HG03159 (cell line): ENCODE measurements at regions not wholly inside any gene's neighbourhood (a gene's known extent, or its start where the extent isn't known, plus 50 kb on each side); places are given as distances from the start of the nearest gene placed in this dataset.
"Not testable (repeated sequence)": the region's sequence is repeated elsewhere in the genome, so short reads cannot be mapped to it uniquely, and the experiment has no call there.

Experiments used
- ATAC-seq: cut with Tn5 transposase; IDR thresholded peaks from one replicate; pipeline ENCODE4 v1.9.1; 2021; ENCODE audit warnings: mild to moderate bottlenecking, moderate library complexity; ENCODE audit not compliant: unreplicated experiment

DNA sequence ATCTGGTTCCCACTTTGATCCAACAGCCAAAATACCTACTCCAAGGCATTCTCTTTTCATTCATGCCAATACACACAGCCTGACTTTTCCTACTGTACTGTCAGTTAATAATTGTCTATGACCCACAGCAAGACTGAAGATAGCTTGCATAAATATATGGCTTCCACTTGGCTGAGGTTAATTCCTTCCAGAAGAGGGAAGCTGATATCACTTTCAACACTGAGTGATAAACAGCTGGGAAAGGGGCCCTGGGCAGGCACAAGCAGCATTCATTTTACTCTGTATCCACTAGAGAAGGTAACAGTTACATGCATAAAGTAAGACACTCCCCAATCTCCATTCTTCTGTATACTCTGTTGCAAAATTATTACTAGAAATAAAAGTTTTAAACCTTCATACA is 200.2 kb upstream of the UGT8 start:
- ATAC-seq = no peak

- no peak for ATAC-seq
Observed at GRCh38 chr4:114399105-114399504, 199.5 kb upstream of the UGT8 start.

- no peak for ATAC-seq
Observed at GRCh38 chr4:114400531-114400930, 198.1 kb upstream of the UGT8 start.

GRCh38 chr4:114401483-114401882 is 197.1 kb upstream of the UGT8 start:
- no peak for ATAC-seq

DNA sequence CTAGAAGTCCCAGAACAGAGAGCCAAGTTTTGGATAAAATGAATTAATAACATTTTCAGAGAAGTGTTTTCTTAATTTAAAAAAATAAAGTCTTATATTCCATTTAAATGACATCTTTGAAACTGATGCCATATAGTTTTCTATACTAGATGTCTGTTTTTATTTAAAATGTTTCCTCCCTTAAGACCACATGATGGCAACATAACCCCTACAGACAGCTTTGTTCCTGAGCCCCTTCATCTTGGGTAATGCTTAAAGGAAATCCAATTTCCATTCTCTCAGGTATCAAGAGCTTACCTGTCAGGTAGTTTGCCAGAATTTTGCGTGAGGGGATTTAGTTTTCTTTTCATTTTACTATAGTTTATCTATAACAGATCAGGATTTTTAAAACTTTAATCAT is 181.4 kb upstream of the UGT8 start:
- no peak for ATAC-seq

GRCh38 chr4:114420069-114420468 is 178.5 kb upstream of the UGT8 start:
- ATAC-seq = no peak

DNA sequence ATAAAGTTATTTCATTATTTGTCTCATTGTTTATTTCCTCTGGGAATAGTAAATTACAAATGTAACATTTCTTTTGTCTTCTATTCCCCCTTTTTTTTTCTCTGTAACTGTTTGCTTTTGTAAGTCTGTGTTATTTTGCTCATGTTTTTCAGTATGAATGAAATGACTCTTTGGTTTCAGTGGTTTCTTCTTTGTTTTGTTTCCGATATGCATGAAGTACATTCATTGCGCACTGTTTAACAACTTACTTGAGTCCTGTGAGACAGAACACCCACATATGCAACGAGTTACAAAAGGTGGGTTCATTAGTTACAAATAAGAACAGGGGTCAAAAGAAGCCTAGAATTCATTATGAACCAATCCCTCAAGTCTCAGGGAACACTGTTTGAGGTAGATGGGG is 175.0 kb upstream of the UGT8 start:
- ATAC-seq = peak; percentile 83

GRCh38 chr4:114435116-114435515 is 163.5 kb upstream of the UGT8 start:
- no peak for ATAC-seq

GRCh38 chr4:114442856-114443255 is 155.8 kb upstream of the UGT8 start:
- no peak for ATAC-seq

- ATAC-seq = no peak
Observed at GRCh38 chr4:114444211-114444610, 154.4 kb upstream of the UGT8 start.

DNA sequence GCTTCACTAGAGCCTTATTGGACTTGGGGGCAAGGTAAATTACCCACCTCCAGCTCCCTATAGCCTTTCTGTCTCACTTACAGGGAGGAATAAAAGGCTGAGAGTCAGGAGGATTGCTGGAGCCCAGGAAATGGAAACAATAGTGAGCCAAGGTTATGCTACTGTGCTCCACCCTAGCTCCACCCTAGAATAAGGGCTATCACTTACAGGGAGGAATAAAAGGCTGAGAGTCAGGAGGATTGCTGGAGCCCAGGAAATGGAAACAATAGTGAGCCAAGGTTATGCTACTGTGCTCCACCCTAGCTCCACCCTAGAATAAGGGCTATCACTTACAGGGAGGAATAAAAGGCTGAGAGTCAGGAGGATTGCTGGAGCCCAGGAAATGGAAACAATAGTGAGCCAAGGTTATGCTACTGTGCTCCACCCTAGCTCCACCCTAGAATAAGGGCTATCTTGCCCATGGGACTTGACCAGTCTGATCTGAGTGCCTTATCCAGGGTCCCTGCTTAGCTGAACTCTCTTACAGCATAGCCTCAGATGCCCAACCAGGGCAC is 150.6 kb upstream of the UGT8 start:
- not testable (repeated sequence) for ATAC-seq

DNA sequence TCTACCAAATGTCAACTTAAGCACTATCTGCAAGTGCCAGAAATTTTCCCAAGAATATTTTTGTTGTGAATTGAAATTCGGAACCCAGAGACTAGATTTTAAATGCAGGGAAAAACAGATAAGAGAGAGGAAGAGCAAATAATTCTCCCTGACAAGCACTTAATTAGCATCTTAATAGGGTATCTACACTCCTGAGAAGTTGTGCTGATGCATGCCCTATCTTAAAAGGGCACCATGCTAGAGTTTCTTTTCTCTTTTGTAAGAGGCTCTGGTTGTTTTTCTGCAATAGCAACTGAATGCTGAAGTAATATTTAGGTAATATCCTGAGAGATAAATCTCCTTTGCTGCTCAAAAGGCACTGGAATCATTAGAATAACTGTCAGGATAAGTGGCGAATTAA is 139.9 kb upstream of the UGT8 start:
- ATAC-seq = no peak

DNA sequence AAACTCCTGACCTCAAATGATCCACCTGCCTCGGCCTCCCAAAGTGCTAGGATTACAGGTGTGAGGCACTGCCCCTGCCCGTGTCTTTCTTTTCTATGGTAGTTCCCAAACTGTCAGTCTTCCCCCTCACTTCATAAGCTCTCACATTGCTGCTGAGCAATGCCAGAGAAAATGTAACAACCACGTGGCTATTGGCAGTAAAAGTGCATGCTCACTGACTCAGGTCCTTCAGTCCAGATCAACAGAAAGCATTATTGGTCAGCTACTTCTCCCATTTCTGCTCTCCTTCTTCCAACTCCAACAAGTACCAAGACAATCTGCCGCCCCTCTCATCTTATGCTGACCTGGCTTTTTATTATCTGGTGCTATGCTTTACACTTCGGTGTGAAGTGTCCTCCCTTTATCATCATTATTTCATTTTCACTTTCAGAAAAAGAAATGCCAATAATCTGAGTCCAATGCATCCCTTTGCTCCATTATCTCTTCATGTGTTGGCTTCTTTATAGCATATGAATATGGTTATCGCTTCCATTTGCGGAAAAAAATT is 133.8 kb upstream of the UGT8 start:
- no peak for ATAC-seq

DNA sequence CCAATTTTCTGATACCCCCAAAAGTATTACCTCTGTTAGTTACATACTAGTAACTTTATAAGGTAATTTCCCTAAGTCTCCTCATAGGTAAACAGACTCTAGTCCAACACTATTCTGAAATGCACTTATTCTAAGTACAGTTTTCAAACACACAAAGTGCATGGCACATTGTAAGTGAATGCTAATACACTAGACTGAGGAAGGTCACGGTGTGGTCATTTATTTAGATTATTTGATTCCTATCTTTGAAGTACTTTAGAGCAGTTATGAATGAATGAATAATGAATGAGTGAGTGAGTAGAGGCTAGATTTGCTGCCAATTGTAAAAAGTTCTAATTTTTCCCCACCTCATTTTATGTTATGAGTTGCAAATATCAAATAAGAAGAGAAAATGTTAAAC is 132.8 kb upstream of the UGT8 start:
- no peak for ATAC-seq

DNA sequence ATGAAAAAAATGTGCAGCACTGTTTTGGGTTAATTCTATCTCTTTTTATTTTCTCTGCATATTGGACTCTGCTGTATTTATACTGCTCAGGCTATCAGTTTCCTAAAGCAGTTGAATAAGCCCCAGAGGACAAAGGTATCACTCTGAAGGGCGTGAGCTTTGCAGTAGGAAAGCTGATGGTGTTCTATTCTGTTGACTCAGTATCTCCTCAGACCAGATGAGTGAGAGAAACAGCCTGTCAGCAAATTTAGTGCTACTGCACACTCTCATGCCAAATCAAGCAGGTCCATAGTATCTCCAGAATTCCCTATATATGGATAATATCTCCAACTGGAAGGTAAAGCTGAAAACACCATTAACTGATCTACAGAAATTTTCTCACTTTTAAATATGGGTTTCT is 132.3 kb upstream of the UGT8 start:
- ATAC-seq = no peak

DNA sequence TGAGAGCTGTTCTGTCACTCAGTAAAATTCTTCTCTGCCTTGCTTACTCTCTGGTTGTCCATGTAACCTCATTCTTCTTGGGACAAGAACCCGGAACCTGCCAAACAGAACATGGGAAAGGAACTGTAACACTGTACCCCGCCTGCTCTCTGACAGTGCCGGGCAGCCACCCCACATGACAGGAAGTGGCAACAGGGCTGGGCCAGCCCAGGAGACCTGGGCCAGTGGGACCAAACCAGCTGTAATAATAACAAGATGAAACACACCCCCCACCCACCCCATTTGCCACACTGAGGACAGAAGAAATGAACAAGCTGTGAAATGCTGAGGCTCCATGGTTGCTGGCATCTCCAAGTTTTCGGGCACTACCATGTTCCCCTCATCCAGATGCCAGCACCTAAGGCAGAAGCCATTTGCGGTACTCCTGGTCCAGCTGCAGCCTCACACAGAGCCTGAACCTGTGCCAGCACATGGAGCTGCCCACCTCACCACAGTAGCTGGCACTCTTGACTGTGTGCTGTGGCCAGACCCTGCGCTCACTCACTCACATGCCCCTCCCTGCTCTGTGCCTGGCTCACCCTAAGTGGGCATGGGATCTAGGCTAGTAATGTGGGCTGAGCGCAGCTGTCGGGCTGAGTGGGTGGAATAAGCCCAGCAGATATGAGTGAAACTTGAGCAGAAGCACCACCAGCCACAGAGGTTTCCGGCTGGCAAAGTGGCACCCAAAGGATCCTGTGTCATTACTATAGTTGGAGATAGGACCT is 126.2 kb upstream of the UGT8 start:
- no peak for ATAC-seq

- ATAC-seq = no peak
Observed at GRCh38 chr4:114474188-114474800, 124.3 kb upstream of the UGT8 start.

- ATAC-seq = no peak
Observed at GRCh38 chr4:114476310-114476709, 122.3 kb upstream of the UGT8 start.

GRCh38 chr4:114479595-114479994 is 119.0 kb upstream of the UGT8 start:
- no peak for ATAC-seq

- no peak for ATAC-seq
Observed at GRCh38 chr4:114481856-114482255, 116.8 kb upstream of the UGT8 start.

DNA sequence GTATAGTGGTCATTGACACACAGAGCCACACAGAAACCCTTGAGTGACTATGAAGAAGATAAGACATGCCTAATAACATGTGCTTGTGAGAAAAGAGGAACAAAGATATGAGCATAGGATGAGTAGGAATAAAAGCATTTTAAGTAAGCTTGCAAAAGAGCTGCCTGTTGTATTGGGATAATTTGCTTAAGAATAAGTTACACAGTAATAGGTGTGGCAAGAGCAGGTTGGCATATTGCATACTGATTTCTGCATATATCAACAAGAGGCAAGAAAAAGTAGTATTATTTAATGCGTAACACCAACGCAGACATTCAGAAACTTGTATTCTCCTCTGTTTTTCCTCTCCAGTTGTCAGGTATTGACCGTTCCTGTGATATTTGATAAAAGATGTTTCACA is 111.5 kb upstream of the UGT8 start:
- no peak for ATAC-seq

GRCh38 chr4:114488301-114488982 is 110.2 kb upstream of the UGT8 start:
- ATAC-seq = no peak
